Endothelial cell of umbilical vein (primary cell): ENCODE measurements at regions not wholly inside any gene's neighbourhood (a gene's known extent, or its start where the extent isn't known, plus 50 kb on each side); places are given as distances from the start of the nearest gene placed in this dataset.

Source experiments
- BruUV-seq: library from RNA; stranded (reverse); fragments of 400-500 nt; replicated peaks from 2 replicates; lab custom pipeline; 2021; lab: Mats Ljungman, UMichigan
- CTCF ChIA-PET: fragments of 300-600, 350-600 bp; sonication (Branson Sonifier 250); formaldehyde crosslinking; loops from one replicate; lab custom pipeline; 2021; ENCODE audit warnings: antibody characterized with exemption, inconsistent platforms; lab: Charles Lee
- POLR2A ChIA-PET: fragments of 300-600, 350-600 bp; sonication (Branson Sonifier 250); formaldehyde crosslinking; loops from one replicate; lab custom pipeline; 2021; ENCODE audit warnings: antibody characterized with exemption, inconsistent platforms; lab: Charles Lee
- DNase-seq: peaks from one replicate; pipeline ENCODE4 v3.0.0-alpha.2; 2011; ENCODE audit warnings: low read depth, low spot score
- FAIRE-seq: peaks from 2 replicates; lab custom pipeline; 2011; peaks lifted over from hg19 to GRCh38; lab: Jason Lieb, UNC
- H2AFZ ChIP-seq: 2 replicates; pipeline ENCODE4 v1.6.0; 2012; ENCODE audit warnings: low read depth, low read length, control low read depth, inconsistent platforms
- H3K27ac ChIP-seq: 2 replicates; pipeline ENCODE4 v1.5.1; 2011; ENCODE audit warnings: low read depth, mild to moderate bottlenecking, control low read depth, low read length, moderate library complexity; ENCODE audit not compliant: insufficient read depth
- H3K27me3 ChIP-seq, 2 experiments: 2 replicates each; pipeline versions ENCODE4 v1.6.0 to v1.6.1; 2011; ENCODE audit warnings: low read length in 2 of 2, mixed read lengths in 1 of 2; ENCODE audit not compliant: control insufficient read depth in 2 of 2, insufficient read depth in 2 of 2
- H3K36me3 ChIP-seq, 2 experiments: 2 replicates in 1 of 2; 3 replicates in 1 of 2; pipeline ENCODE4 v1.5.1; 2011; ENCODE audit warnings: low read length in 2 of 2, mild to moderate bottlenecking in 1 of 2, moderate library complexity in 1 of 2; ENCODE audit not compliant: control insufficient read depth in 2 of 2, insufficient read depth in 2 of 2; ENCODE audit errors: extremely low read depth in 1 of 2
- H3K4me1 ChIP-seq: 3 replicates; pipeline ENCODE4 v1.5.1; 2011; ENCODE audit warnings: mild to moderate bottlenecking, low read length; ENCODE audit not compliant: control insufficient read depth, insufficient read depth; ENCODE audit errors: extremely low read depth
- H3K4me2 ChIP-seq: 2 replicates; pipeline ENCODE4 v1.6.1; 2011; ENCODE audit warnings: low read length, control low read depth, mixed read lengths; ENCODE audit not compliant: insufficient read depth
- H3K4me3 ChIP-seq, 3 experiments: fragments of 200-600 bp in 1 of 3; sonication (generic), shearing (Covaris generic) in 1 of 3; replicated peaks in 1 of 3; 2 replicates each; pipeline ENCODE4 v1.5.1; 2011 to 2016; ENCODE audit warnings: control low read depth in 3 of 3, low read length in 3 of 3, mild to moderate bottlenecking in 2 of 3, inconsistent platforms in 1 of 3, low read depth in 1 of 3, moderate library complexity in 1 of 3; ENCODE audit not compliant: insufficient read depth in 1 of 3
- H3K79me2 ChIP-seq: 2 replicates; pipeline ENCODE4 v1.6.0; 2012; ENCODE audit warnings: low read length, inconsistent platforms; ENCODE audit not compliant: control insufficient read depth, insufficient read depth
- H3K9ac ChIP-seq: replicated peaks from 2 replicates; pipeline ENCODE3; 2011; ENCODE audit warnings: low read length, control low read depth; ENCODE audit not compliant: insufficient read depth; ENCODE audit errors: extremely low read depth
- H3K9me1 ChIP-seq: replicated peaks from 3 replicates; pipeline ENCODE4 v1.6.0; 2011; ENCODE audit warnings: mild to moderate bottlenecking, low read length; ENCODE audit not compliant: control insufficient read depth, insufficient read depth; ENCODE audit errors: extremely low read depth
- H3K9me3 ChIP-seq: replicated peaks from 2 replicates; pipeline ENCODE4 v1.5.1; 2012; ENCODE audit warnings: low read length, inconsistent platforms; ENCODE audit not compliant: control insufficient read depth, insufficient read depth
- H4K20me1 ChIP-seq: replicated peaks from 2 replicates; pipeline ENCODE3; 2011; ENCODE audit warnings: mild to moderate bottlenecking, low read length; ENCODE audit not compliant: control insufficient read depth, insufficient read depth; ENCODE audit errors: extremely low read depth
- CTCF ChIP-seq, 2 donors: IDR thresholded peaks; 1 replicate in 1 of 2; 2 replicates in 1 of 2; pipeline ENCODE4 v1.5.1; 2011; ENCODE audit warnings: low read length in 2 of 2, mild to moderate bottlenecking in 2 of 2, moderate library complexity in 2 of 2, control low read depth in 1 of 2, inconsistent platforms in 1 of 2, low read depth in 1 of 2; ENCODE audit not compliant: insufficient read depth in 1 of 2; ENCODE audit errors: extremely low read depth in 1 of 2
- EZH2 ChIP-seq: IDR thresholded peaks from 2 replicates; pipeline ENCODE4 v1.6.1; 2012; ENCODE audit warnings: borderline replicate concordance, low read depth, mild to moderate bottlenecking, moderate library complexity, low read length, inconsistent platforms; ENCODE audit not compliant: severe bottlenecking
- FOS ChIP-seq: IDR thresholded peaks from 2 replicates; pipeline ENCODE4 v1.6.1; 2011; ENCODE audit warnings: mild to moderate bottlenecking, low read length, moderate library complexity, borderline replicate concordance; ENCODE audit not compliant: insufficient read depth
- GATA2 ChIP-seq: IDR thresholded peaks from 2 replicates; pipeline ENCODE4 v1.7.0; 2011; ENCODE audit warnings: low read depth, mild to moderate bottlenecking, moderate library complexity, mixed read lengths, low read length; ENCODE audit not compliant: insufficient read length, insufficient read depth
- JUN ChIP-seq: IDR thresholded peaks from 2 replicates; pipeline ENCODE4 v1.6.1; 2011; ENCODE audit warnings: borderline replicate concordance, low read depth; ENCODE audit not compliant: insufficient read length, insufficient read depth
- MAX ChIP-seq: IDR thresholded peaks from 2 replicates; pipeline ENCODE4 v1.6.1; 2011; ENCODE audit not compliant: insufficient read depth, insufficient read length
- MYC ChIP-seq: IDR thresholded peaks from one replicate; pipeline ENCODE4 v1.6.1; 2011; ENCODE audit warnings: mild to moderate bottlenecking, low read depth, low read length
- POLR2A ChIP-seq: IDR thresholded peaks from 2 replicates; pipeline ENCODE4 v1.6.1; 2012; ENCODE audit warnings: low read depth, mild to moderate bottlenecking, control low read depth, low read length
- POLR2AphosphoS5 ChIP-seq: IDR thresholded peaks from 2 replicates; pipeline ENCODE4 v1.6.1; 2012; ENCODE audit warnings: low read depth, mild to moderate bottlenecking, control low read depth, low read length, moderate library complexity; ENCODE audit not compliant: insufficient read depth
- dilution Hi-C: fragments of 300-500 bp; cut with MboI; formaldehyde crosslinking; loops from one replicate; pipeline ENCODE4 v1.15.0; 2019; ENCODE audit warnings: low sequenced_read_pairs; ENCODE audit not compliant: extremely low pct_ligation_motif_present
- intact Hi-C: fragments of 100-400 bp; cut with micrococcal nuclease; formaldehyde crosslinking; loops from one replicate; pipeline ENCODE4 v1.10.0; 2022

GRCh38 chr15:87777054-87777561 lies 479.4 kb downstream of the NTRK3 start:
- FAIRE-seq, result no peak
- no peak overlapping the region for H3K9ac ChIP-seq
- H3K9me1 ChIP-seq, result no peaks in the 10 kb centered on the region
- H3K9me3 ChIP-seq, result no peaks in the 10 kb centered on the region
- ChIA-PET CTCF (no interaction called here), POLR2A (no interaction called here)
- intact Hi-C loops (no loop called here), dilution Hi-C loops (no loop called here)
- H3K79me2 ChIP-seq, result no peaks in the 10 kb centered on the region
- H3K4me1 ChIP-seq, result no peaks in the 10 kb centered on the region
- no TSS peak for BruUV-seq
- TF ChIP-seq MYC, result no peak
- TF ChIP-seq POLR2AphosphoS5, result no peak
- TF ChIP-seq POLR2A, result no peak
- no peak for TF ChIP-seq EZH2
- TF ChIP-seq CTCF (IDR thresholded peaks at IDR 0.05; ENCODE audit: extremely low read depth in 1 of 2, insufficient read depth in 1 of 2, low read depth in 1 of 2, low read length in 2 of 2), result no peak
- no peak for TF ChIP-seq MAX
- no peak for TF ChIP-seq FOS
- TF ChIP-seq JUN, result no peak
- no peak for TF ChIP-seq GATA2
- H4K20me1 ChIP-seq, result no peaks in the 10 kb centered on the region
- no peaks in the 10 kb centered on the region for H3K27me3 ChIP-seq
- H3K4me3 ChIP-seq, result no peak overlapping the region
- H3K36me3 ChIP-seq, result no peaks in the 10 kb centered on the region
- no peak overlapping the region for H3K4me2 ChIP-seq
- H2AFZ ChIP-seq, result no peak overlapping the region
- no peak overlapping the region for H3K27ac ChIP-seq
- DNase-seq, result no peak
